ENCODE measurements at regions not wholly inside any gene's neighbourhood (a gene's known extent, or its start where the extent isn't known, plus 50 kb on each side); places are given as distances from the start of the nearest gene placed in this dataset.
"Not testable (repeated sequence)": the region's sequence is repeated elsewhere in the genome, so short reads cannot be mapped to it uniquely, and the experiment has no call there.

DNA sequence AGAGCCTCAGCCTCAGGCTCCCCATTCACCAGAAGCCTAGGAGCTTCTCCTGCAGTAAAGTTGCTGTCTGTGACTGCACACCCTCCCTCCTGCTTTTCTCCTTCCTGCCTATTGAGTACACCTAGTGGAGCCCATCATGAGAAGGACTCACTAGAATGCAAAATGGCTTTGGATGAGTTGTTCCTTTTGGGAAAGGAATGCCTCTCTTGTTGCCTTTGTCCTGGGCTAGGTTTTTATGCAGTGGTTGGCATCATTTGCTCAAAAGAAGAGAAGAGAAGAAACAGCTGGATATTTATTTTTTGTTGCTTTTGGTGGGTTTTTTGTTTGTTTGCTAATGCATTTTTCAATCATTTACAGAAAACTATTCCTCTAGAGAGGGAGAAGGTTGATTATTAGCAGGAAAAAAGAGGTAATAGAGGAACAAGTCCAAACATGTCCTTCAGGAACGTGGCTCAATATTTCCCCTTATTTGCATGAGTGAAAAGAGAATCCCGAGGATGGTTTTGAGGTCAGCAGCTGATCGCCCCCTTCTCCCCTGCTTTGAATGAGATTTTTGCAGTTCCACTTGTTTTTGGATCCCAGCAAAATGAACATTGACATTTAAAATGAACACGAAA lies 369.9 kb upstream of the NRP1 start:
- DNase-seq = no peak
- in situ Hi-C loops (cut with MboI; ENCODE audit: low pct_unique_long_range_greater_than_20kb, low sequenced_read_pairs) = no loop called here

DNA sequence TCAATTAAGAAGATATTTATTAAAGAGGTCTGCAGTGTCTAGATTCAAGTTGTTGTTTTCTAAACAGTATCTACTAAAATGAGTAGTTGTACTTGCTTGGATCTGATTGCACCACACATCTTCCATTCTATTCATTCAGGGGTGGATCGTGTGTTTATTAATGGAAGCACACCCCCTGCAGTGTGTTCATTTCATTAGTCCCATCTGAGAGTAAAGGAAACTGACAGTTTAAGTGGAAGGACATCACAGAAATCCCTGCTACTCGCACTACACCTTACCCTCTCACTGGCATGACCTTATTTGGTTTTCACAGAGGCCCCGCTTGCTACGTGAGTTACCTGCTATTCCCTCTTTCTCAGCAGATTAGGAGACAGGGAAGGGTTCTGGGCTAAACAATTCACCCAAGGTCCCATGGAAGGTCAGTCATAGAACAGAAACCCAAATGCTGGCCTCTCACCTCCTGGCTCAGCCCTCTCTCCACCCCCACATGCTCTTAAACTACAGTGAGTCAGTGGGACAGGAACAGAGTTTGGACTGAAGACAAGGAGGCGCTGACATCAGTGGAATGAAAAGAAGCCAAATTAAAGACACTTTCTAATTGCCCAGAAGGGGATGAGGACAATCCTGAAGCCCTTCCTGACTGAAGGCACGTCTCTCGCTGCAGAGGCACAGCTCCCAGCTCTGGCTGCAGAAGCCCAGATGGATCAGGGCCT lies 369.2 kb upstream of the NRP1 start:
- no peak for DNase-seq
- in situ Hi-C loops (cut with MboI; ENCODE audit: low pct_unique_long_range_greater_than_20kb, low sequenced_read_pairs) = no loop called here

DNA sequence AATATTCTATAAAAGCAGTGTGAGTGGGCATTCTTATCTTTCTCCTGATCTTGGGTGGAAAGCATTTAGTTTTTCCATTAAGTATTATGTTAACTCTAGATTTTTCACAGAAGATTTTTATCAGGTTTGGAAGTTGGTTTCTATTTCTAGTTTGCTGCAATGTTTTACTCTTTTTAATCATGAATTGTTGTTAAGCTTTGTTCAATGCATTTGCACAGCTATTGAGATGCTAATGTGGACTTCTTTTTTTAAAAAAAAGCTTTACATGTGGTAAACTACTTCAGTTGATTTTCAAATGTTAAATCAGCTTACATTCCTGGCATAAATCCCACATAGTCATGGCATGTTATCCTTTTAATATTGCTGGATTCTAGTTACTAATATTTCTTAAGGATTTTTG lies 363.6 kb upstream of the NRP1 start:
- in situ Hi-C loops (cut with MboI; ENCODE audit: low pct_unique_long_range_greater_than_20kb, low sequenced_read_pairs) = no loop called here

DNA sequence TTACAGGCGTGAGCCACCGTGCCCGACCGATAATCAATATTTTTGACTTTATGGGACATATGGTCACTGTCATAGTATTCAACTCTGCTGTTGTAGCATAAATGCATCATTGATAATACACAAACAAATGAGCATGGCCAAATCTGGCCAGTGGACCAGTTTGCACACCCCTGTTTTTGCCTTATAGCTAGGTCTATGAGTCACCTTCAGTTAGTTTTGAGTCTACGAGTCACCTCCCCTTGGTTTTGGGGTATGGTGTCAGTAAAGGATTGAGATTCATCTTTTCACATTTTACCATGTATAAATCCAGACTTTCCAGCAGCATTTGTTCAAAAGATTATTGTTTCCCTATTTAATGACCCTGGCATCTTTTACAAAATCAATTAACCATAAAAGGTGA lies 362.5 kb upstream of the NRP1 start:
- in situ Hi-C loops (cut with MboI; ENCODE audit: low pct_unique_long_range_greater_than_20kb, low sequenced_read_pairs) = no loop called here
- no peak for DNase-seq

More for the DNA sequence above, 363.6 kb upstream of the NRP1 start:
- DNase-seq = no peak

DNA sequence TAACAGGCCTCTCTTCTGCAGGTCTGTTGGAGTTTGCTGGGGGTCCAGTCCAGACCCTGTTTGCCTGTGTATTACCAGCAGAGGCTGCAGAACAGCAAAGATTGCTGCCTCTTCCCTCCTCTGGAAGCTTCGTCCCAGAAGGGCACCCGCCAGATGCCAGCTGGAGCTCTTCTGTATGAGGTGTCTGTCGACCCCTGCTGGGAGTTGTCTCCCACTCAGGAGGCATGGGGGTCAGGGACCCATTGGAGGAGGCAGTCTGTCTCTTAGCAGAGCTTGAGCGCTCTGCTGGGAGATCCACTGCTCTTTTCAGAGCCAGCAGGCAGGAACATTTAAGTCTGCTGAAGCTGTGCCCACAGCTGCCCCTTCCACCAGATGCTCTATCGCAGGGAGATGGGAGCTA lies 361.1 kb upstream of the NRP1 start:
- no peak for DNase-seq
- in situ Hi-C loops (cut with MboI; ENCODE audit: low pct_unique_long_range_greater_than_20kb, low sequenced_read_pairs) = no loop called here

DNA sequence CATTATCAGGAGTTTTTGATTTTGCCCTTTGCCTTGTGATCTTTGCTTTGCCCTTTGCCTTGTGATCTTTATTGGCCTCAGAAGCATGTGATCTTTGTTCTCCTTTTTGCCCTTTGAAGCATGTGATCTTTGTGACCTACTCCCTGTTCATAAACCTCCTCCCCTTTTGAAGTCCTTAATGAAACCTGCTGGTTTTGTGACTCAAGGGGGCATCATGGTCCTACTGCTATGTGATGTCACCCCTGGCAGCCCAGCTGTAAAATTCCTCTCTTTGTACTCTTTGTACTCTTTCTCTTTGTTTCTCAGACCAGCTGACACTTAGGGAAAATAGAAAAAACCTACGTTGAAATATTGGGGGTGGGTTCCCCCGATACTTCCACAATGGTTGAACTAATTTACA lies 356.1 kb upstream of the NRP1 start:
- DNase-seq; in situ Hi-C loops (cut with MboI; ENCODE audit: low pct_unique_long_range_greater_than_20kb, low sequenced_read_pairs): not testable (repeated sequence)

DNA sequence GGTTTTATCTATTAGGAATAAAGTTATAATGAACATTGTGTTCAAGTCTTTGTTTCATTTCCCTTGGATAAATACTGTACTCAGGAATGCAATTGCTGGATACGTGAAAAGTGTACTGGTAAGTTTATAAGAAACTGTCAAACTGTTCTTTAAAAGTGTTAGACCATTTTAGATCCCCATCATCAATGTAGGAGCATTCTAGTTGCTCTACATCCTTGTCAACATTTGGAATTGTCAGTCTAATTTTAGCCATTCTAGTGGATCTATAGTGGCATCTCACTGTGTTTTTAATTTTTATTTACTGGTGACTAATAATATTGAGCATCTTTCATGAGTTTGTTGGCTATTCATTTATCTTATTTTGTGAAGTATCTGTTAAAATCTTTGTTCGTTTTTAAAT lies 354.0 kb upstream of the NRP1 start:
- in situ Hi-C loops (cut with MboI; ENCODE audit: low pct_unique_long_range_greater_than_20kb, low sequenced_read_pairs) = no loop called here
- no peak for DNase-seq

DNA sequence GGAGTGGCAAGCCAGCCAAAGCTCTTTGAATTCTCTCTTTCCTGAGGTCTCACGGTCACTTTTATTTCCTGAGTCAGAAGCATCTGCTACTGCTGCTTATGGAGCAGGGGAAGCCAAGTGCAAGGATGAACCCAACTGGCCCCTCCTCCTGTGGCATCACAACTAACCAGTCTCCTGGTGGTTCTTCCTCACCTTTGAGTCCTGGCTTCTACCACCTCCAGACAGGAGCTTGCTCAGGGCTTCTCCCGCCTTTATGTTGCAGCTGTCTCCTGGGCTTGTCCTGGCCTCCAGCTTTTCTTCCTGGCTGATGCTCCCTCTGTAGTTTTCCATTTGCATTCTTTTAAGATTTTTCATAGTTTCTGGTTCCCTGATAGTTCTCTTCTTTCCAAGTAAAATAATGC lies 349.7 kb upstream of the NRP1 start:
- DNase-seq = no peak
- in situ Hi-C loops (cut with MboI; ENCODE audit: low pct_unique_long_range_greater_than_20kb, low sequenced_read_pairs) = no loop called here

DNA sequence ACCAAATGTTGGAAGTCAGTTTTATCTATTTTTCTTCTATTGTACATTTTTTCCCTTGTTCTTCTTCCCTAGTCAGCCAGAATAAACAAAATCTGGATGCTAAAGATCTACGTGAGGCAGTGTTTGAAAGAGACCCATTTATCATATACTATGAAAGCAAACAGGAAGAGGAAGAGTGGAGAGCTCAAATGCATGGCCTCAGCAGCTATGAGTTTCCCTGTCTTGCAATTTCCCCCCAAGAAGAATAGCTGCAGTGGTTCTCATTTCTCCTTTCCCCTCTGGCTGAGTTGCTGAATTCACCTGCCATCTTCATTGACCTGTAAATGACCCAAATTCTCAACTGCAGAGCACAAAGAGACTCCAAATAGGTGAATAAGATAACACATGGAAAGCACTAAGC lies 347.1 kb upstream of the NRP1 start:
- DNase-seq = no peak
- in situ Hi-C loops (cut with MboI; ENCODE audit: low pct_unique_long_range_greater_than_20kb, low sequenced_read_pairs) = no loop called here

DNA sequence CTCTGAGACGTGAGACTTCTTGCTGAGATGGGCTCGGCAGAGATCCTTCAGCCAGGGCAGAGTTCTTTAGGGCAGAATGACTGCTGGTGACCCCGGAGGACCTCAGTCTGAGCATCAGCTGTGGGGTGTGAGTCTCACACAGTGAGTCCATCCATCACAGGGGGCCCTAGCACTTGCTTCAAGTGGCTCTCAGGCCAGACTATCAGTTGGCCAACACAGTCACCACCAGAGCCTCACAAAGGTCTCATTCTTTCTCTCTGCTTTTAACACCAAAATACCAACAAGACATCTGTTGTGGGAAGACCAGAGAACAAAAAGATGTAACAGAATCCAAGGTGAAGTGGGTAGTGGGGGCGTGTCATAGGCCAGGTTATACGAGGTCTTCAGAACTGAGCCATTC lies 345.6 kb upstream of the NRP1 start:
- in situ Hi-C loops (cut with MboI; ENCODE audit: low pct_unique_long_range_greater_than_20kb, low sequenced_read_pairs) = no loop called here
- DNase-seq = no peak

DNA sequence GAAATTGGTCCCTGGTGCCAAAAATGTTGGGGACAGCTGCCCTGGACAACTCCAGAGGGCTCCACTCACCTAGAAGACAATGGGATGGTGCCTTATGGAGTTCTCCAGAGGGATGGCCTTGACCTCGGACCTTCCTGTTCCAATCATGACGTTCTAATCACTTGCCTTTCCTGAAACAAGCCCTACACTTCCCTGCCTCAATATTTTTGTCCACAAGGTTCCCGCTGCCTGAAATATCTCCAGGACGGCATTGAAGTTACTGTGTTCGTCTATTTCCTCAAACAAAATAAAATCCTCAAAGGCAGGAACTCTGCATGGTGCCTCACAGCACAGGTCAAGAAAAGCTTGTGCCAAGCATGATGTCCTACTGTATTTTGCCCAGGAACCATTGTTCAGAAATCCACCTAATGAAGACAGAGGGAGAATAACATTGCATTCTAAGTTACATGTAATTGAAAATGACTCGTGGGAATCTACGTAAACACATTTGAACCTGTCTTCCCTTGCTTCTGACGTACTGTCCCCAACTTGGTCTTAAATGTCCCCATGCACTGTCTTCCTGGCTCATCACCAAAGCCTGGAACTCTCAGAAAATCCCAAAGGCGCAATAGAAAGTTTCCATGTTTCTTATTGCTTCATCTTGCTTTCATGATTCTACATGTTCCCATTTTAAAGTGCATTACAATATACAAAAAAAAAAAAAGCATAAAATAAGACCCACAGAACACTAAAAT lies 342.3 kb upstream of the NRP1 start:
- no peak for DNase-seq
- in situ Hi-C loops (cut with MboI; ENCODE audit: low pct_unique_long_range_greater_than_20kb, low sequenced_read_pairs) = no loop called here

DNA sequence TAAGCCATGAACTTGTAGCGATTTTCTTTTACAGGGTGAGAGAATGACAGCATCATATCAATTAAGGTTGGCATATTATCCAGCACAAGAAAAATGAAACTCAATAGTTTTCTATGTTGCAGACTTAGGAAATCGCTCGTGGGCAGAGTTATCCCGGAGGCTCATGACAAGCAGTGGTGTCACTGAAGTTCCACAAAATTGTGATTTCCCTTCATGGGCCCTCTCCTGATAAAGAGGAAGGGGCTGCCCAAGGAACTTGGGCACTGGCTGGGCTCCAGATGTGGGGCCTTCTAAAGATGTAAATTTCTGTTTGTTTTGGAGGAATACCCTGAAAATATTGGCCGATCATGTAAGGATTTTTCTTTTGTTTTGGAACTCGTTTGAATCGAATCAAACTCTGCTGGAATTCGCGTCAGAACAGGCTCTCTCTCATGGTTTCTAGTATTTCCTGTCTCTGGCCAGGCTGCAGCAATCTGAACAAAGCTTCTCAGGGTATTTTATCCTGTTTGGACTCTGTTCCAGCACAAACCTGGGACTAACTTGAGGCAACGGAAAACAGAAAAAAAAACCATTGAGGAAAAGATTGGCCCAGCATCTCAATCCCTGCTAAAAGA lies 340.6 kb upstream of the NRP1 start:
- in situ Hi-C loops (cut with MboI; ENCODE audit: low pct_unique_long_range_greater_than_20kb, low sequenced_read_pairs) = no loop called here
- DNase-seq = no peak

DNA sequence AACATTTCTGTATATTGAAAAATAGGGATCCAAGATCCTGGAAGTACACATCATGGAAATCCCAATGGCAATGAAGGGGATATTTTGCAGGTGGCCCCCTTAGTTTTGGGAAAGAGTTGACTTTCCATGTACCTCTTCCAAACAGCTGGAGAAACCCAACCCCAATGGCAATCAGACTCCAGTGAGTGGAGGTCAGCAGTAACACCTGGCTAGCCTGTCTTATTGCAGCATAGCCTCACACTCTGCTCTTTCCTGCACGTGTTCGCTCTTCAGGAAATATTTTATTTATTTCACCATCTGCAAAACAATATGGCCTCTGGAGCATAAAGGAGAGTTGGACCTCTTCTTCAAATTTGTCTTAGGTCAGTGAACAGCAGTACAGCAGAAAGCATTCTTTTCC lies 340.0 kb upstream of the NRP1 start:
- in situ Hi-C loops (cut with MboI; ENCODE audit: low pct_unique_long_range_greater_than_20kb, low sequenced_read_pairs) = no loop called here
- DNase-seq = no peak

DNA sequence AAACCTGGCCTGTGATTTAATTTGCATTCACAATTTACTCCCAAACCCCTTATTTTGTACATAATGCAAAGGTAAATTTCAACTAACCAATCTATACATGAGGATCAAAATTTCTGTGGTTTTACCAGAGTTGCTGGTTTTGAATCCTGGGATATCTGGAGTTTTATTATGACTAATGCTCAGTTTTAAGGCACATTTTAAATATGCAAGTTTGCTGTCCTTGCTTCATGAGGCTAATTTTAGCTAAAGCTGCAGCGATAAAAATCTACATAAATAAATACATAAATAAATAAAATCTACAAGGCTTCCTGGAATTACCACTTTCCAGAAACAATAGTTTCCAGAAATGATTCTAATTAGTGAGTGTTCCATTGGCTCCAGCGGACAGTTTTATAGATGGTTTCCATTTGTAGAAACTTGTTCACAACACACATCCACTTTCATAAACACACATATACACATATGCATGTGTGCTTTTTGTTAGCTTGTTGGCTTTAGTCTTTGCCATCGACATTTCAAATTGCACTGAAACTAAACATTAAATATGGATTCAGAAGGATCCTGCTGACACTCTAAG lies 339.5 kb upstream of the NRP1 start:
- in situ Hi-C loops (cut with MboI; ENCODE audit: low pct_unique_long_range_greater_than_20kb, low sequenced_read_pairs) = no loop called here
- DNase-seq = no peak

DNA sequence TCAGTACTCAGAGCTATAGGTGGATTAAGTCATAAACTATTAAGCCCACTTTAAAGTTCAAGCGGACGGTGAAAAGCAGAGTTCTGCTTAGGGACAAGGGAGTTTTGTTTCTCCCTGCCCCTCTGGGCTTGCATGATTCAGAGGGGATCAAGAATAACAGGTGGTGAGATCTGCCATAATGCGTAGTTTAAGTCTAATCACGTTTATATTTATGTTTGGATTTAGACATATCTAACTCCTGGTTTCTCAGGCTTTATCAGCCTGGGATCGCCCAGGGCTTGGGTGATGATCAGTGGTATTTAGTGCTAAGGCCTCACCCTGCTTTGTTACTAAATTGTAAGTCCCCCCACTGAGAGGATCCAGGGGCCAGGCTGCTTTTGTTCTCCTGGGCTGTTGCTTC lies 335.4 kb upstream of the NRP1 start:
- DNase-seq = no peak
- in situ Hi-C loops (cut with MboI; ENCODE audit: low pct_unique_long_range_greater_than_20kb, low sequenced_read_pairs) = no loop called here

DNA sequence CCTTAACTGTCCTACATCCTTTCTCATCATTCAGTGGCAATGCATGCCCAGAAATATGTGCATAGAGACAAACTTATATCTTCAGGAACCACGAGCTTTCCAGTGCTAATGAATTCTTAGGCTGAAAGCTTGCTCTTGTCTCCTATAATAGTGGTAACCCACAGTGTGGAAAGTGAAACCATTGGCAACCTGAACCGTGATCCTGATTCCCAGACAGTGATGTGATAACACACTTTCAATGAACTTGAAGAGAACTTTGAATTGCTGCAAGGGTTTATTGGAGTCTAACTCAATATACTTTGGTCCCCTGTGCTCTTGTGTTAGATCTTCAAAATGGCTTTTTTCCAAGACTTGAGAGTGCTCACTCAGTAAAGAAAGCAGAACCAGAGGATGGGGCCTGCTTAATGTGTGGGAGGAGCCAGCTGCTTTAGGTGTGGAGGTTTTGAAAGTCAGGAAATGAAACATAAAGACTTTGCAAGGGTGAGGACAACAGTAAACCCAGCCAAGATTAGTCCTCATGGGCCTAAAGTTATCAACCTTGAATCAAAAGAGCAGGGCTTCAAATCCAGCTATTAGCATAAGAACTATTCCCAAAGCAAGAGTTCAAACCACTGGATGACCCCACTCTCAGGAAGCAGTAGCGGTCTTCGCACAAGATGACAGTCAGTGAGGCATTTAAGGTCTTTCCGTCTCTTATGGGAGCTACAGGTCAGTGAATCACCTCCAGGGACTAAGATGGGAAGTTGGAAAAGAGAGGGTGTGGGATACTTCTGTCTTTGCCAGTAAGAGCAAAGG lies 332.4 kb upstream of the NRP1 start:
- in situ Hi-C loops (cut with MboI; ENCODE audit: low pct_unique_long_range_greater_than_20kb, low sequenced_read_pairs) = no loop called here
- peak; percentile 83 for DNase-seq

DNA sequence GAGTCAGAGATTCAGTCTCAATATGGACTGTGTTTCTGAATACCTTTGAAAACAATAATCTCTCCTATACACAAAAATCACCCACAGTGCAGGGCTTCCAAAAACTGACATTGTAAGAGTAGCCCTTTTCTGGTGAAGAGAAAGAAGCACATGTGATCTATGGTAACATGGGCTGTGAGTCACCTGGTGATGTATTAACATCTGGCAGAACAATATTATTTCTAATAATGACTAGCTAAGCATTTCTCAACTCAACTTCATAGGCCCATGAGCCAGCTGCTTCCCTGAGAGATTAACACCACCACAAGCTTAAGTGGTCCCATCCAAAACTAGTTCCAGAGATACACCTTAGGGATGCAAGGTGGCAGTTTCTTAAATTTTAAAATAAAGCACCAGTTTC lies 331.0 kb upstream of the NRP1 start:
- in situ Hi-C loops (cut with MboI; ENCODE audit: low pct_unique_long_range_greater_than_20kb, low sequenced_read_pairs) = no loop called here
- DNase-seq = no peak

DNA sequence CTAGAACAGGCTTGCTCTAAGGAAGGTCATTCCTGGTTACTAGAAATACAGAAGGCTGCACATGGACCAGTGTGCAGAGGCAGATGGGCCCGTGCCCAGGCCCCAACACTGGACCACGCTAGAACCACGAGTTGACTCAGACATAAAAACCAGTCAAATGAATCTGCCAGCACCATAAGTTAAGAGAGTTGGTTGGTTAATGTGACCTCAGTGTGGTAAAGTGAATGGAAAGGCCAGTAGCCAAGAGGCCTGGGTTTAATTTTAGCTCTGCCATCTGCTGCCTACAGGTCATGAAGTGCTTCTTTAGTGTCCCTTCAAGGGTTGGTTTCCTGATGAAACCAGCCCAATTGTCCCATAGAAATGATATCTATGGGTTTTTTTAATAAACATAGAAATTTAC lies 329.6 kb upstream of the NRP1 start:
- no peak for DNase-seq
- in situ Hi-C loops (cut with MboI; ENCODE audit: low pct_unique_long_range_greater_than_20kb, low sequenced_read_pairs) = no loop called here
